ENCODE measurements at regions not wholly inside any gene's neighbourhood (a gene's known extent, or its start where the extent isn't known, plus 50 kb on each side); places are given as distances from the start of the nearest gene placed in this dataset.

DNA sequence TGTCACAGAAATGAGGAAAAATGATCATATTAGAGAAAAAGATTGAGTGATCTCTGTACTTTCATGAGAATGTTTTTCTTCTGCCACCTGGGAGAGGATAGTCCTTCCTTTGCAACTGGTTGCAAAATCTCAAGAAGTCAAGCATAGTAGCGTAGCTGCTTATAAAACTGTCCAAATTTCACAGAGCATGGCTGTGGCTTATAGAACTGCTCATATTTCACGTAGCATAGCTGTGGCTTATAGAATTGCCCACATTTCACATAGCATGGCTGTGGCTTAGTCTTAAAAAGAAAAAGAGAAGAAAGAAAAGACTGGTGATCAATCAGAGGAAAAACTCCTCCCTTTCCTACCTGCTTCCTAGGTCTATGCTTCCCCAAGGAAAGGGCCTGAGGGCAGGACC lies 329.5 kb downstream of the SIPA1L2 start:
- WGBS, 3 donors, result 85 to 94% (median 87%) methylated on average over 2 of the region's 2 CpGs
- no peak overlapping the region for H3K27ac ChIP-seq (ENCODE audit: low read depth in 1 of 3, low read length in 2 of 3)
- DNase-seq (no peak), FAIRE-seq (no peak)
- no peaks in the 10 kb centered on the region for H3K4me1 ChIP-seq (ENCODE audit: control insufficient read depth in 3 of 3, insufficient read depth in 2 of 3, low read depth in 1 of 3, low read length in 2 of 3)
- H3K4me3 ChIP-seq (ENCODE audit: low read depth in 1 of 3, low read length in 3 of 3), result no peak overlapping the region
- H3K36me3 ChIP-seq (ENCODE audit: control insufficient read depth in 3 of 3, insufficient read depth in 2 of 3, low read depth in 1 of 3, low read length in 3 of 3), result no peaks in the 10 kb centered on the region
- H3K9me3 ChIP-seq (ENCODE audit: control insufficient read depth in 2 of 2, insufficient read depth in 1 of 2, low read depth in 1 of 2, low read length in 1 of 2), result no peaks in the 10 kb centered on the region
- peaks cover 0 to 2% (median 0%) of the 10 kb centered on the region in 3 donors for H3K27me3 ChIP-seq (ENCODE audit: control insufficient read depth in 3 of 3, insufficient read depth in 3 of 3, low read length in 3 of 3)

DNA sequence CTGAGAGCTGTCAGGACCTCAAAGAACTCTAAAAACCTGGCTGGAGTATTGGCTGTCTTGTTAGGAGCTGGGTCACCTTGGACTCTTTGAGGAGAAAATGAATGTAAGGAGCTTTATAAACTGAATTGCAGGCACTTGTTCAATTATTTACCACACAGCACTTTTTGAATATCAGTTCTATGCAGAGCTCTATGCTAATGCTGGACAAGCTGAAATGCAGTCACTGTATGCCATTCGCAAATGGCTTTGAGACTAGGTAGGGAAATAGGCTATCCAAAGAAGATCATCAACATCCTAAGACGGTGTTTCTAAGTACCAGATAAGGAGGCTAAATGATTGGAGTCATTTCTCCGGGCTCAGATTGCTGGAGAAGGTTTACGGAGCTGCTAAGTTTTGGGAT lies 333.5 kb downstream of the SIPA1L2 start:
- WGBS, 3 donors, result 74 to 93% (median 84%) methylated on average over 4 of the region's 4 CpGs
- DNase-seq, result no peak
- H3K27me3 ChIP-seq (ENCODE audit: control insufficient read depth in 3 of 3, insufficient read depth in 3 of 3, low read length in 3 of 3), result peaks cover 0 to 2% (median 0%) of the 10 kb centered on the region in 3 donors
- no peak for FAIRE-seq
- H3K36me3 ChIP-seq (ENCODE audit: control insufficient read depth in 3 of 3, insufficient read depth in 2 of 3, low read depth in 1 of 3, low read length in 3 of 3), result no peaks in the 10 kb centered on the region
- no peaks in the 10 kb centered on the region for H3K4me1 ChIP-seq (ENCODE audit: control insufficient read depth in 3 of 3, insufficient read depth in 2 of 3, low read depth in 1 of 3, low read length in 2 of 3)
- no peak overlapping the region for H3K4me3 ChIP-seq (ENCODE audit: low read depth in 1 of 3, low read length in 3 of 3)
- H3K9me3 ChIP-seq (ENCODE audit: control insufficient read depth in 2 of 2, insufficient read depth in 1 of 2, low read depth in 1 of 2, low read length in 1 of 2), result no peaks in the 10 kb centered on the region
- no peak overlapping the region for H3K27ac ChIP-seq (ENCODE audit: low read depth in 1 of 3, low read length in 2 of 3)

DNA sequence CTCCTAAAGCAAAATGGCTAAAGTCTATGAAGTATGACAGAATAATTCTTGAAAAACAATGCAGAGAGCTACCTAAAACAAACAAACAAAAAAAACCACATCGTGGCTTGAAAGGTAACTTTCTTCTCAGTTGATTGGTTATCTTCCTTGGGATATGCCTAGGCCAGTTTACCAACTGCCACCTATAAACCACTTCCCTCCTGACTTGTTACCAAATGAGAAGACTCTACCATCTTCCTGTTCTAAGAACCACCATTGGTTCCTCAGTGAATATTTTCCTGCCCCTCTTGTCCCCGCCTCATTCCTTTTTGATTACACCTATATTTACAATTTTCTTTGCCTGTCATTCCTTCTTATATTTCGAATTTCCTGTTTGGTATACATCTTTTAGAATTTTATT lies 336.6 kb downstream of the SIPA1L2 start:
- Histone ChIP-seq H3K27ac (ENCODE audit: low read depth in 1 of 3, low read length in 2 of 3) (no peak overlapping the region), H3K27me3 (ENCODE audit: control insufficient read depth in 3 of 3, insufficient read depth in 3 of 3, low read length in 3 of 3) (peaks cover 0 to 2% (median 0%) of the 10 kb centered on the region in 3 donors), H3K4me3 (ENCODE audit: low read depth in 1 of 3, low read length in 3 of 3) (no peak overlapping the region), H3K9me3 (ENCODE audit: control insufficient read depth in 2 of 2, insufficient read depth in 1 of 2, low read depth in 1 of 2, low read length in 1 of 2) (no peaks in the 10 kb centered on the region), H3K4me1 (ENCODE audit: control insufficient read depth in 3 of 3, insufficient read depth in 2 of 3, low read depth in 1 of 3, low read length in 2 of 3) (no peaks in the 10 kb centered on the region), H3K36me3 (ENCODE audit: control insufficient read depth in 3 of 3, insufficient read depth in 2 of 3, low read depth in 1 of 3, low read length in 3 of 3) (no peaks in the 10 kb centered on the region)
- DNase-seq (no peak), FAIRE-seq (no peak)
- WGBS, 3 donors, result 82 to 85% (median 85%) methylated on average over 3 of the region's 3 CpGs

DNA sequence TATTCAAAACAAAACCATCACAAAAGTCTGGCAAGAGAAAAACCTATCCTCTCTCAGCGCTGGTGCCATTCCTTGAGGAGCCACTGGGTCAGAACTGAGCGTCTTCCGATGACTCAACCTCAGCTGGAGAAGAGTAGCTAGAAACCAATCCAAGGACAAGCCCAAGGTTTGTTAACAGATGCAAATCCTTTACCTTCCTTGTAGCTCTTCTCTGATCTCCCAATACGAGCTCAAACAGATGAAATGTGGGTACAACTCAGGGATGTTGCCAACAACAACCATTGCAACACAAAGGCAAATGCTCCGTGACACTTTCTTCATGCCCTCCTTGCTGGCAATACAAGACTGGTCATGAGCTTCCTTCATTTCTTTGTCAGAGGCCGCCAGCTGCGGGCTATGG lies 337.1 kb downstream of the SIPA1L2 start:
- 88 to 95% (median 91%) methylated on average over 7 of the region's 7 CpGs for WGBS, 3 donors
- no peak overlapping the region for H3K27ac ChIP-seq (ENCODE audit: low read depth in 1 of 3, low read length in 2 of 3)
- FAIRE-seq, result no peak
- peaks cover 0 to 2% (median 0%) of the 10 kb centered on the region in 3 donors for H3K4me1 ChIP-seq (ENCODE audit: control insufficient read depth in 3 of 3, insufficient read depth in 2 of 3, low read depth in 1 of 3, low read length in 2 of 3)
- H3K36me3 ChIP-seq (ENCODE audit: control insufficient read depth in 3 of 3, insufficient read depth in 2 of 3, low read depth in 1 of 3, low read length in 3 of 3), result no peaks in the 10 kb centered on the region
- no peaks in the 10 kb centered on the region for H3K9me3 ChIP-seq (ENCODE audit: control insufficient read depth in 2 of 2, insufficient read depth in 1 of 2, low read depth in 1 of 2, low read length in 1 of 2)
- peaks cover 0 to under 1% (median 0%) of the 10 kb centered on the region in 3 donors for H3K27me3 ChIP-seq (ENCODE audit: control insufficient read depth in 3 of 3, insufficient read depth in 3 of 3, low read length in 3 of 3)
- no peak overlapping the region for H3K4me3 ChIP-seq (ENCODE audit: low read depth in 1 of 3, low read length in 3 of 3)
- no peak for DNase-seq

DNA sequence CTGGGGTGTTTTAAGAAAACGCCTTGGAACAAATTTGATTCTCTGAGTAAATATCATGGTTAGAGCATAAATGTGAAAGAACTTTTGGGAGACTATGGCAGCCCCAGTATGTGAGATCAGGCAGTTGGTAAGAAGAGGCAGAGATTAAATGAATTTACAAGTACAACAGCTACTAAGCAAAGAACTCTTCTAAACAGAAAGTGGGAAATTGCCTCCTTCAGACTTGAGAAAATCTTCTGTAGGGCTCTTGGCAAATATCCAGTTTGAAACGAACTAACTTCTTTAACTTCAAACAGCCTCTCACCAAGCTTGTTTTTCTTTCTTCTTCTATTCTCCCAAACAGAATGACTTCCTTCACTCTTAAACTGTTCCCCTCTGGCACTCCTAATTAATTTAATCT lies 337.7 kb downstream of the SIPA1L2 start:
- Histone ChIP-seq H3K4me1 (ENCODE audit: control insufficient read depth in 3 of 3, insufficient read depth in 2 of 3, low read depth in 1 of 3, low read length in 2 of 3) (peaks cover 0 to 4% (median 0%) of the 10 kb centered on the region in 3 donors), H3K27me3 (ENCODE audit: control insufficient read depth in 3 of 3, insufficient read depth in 3 of 3, low read length in 3 of 3) (no peaks in the 10 kb centered on the region), H3K27ac (ENCODE audit: low read depth in 1 of 3, low read length in 2 of 3) (no peak overlapping the region), H3K9me3 (ENCODE audit: control insufficient read depth in 2 of 2, insufficient read depth in 1 of 2, low read depth in 1 of 2, low read length in 1 of 2) (no peaks in the 10 kb centered on the region), H3K36me3 (ENCODE audit: control insufficient read depth in 3 of 3, insufficient read depth in 2 of 3, low read depth in 1 of 3, low read length in 3 of 3) (no peaks in the 10 kb centered on the region), H3K4me3 (ENCODE audit: low read depth in 1 of 3, low read length in 3 of 3) (no peak overlapping the region)
- no peak for FAIRE-seq
- no peak for DNase-seq
- WGBS, 3 donors, result 23 to 29% (median 25%) methylated on average over 2 of the region's 2 CpGs

DNA sequence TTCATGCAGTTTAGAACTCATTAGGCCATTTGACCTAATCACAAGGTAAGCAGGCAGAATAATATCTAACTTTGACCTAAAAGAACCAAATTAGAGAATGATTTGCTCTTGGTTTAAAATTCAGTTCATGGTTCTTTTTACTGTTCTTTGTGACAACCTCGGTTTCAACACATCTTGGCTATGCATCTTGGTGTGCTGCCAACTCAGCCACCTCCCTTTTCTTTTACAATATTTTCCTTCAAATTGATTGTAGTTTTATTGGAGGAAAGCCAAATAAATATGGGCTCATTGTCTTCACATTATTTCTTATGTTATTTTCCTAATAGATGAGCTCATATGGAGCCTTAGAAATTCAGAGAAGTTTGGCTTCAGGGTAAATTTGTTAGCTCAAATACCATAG lies 338.3 kb downstream of the SIPA1L2 start:
- no peaks in the 10 kb centered on the region for H3K9me3 ChIP-seq (ENCODE audit: control insufficient read depth in 2 of 2, insufficient read depth in 1 of 2, low read depth in 1 of 2, low read length in 1 of 2)
- H3K27me3 ChIP-seq (ENCODE audit: control insufficient read depth in 3 of 3, insufficient read depth in 3 of 3, low read length in 3 of 3), result no peaks in the 10 kb centered on the region
- H3K27ac ChIP-seq (ENCODE audit: low read depth in 1 of 3, low read length in 2 of 3), result no peak overlapping the region
- peaks cover 0 to 4% (median 0%) of the 10 kb centered on the region in 3 donors for H3K4me1 ChIP-seq (ENCODE audit: control insufficient read depth in 3 of 3, insufficient read depth in 2 of 3, low read depth in 1 of 3, low read length in 2 of 3)
- peak in 1 of 2 donors; percentile 60 for DNase-seq
- H3K4me3 ChIP-seq (ENCODE audit: low read depth in 1 of 3, low read length in 3 of 3), result no peak overlapping the region
- no peak for FAIRE-seq
- WGBS, 3 donors, result 9 to 34% (median 24%) methylated on average over 1 of the region's 1 CpG
- H3K36me3 ChIP-seq (ENCODE audit: control insufficient read depth in 3 of 3, insufficient read depth in 2 of 3, low read depth in 1 of 3, low read length in 3 of 3), result no peaks in the 10 kb centered on the region

DNA sequence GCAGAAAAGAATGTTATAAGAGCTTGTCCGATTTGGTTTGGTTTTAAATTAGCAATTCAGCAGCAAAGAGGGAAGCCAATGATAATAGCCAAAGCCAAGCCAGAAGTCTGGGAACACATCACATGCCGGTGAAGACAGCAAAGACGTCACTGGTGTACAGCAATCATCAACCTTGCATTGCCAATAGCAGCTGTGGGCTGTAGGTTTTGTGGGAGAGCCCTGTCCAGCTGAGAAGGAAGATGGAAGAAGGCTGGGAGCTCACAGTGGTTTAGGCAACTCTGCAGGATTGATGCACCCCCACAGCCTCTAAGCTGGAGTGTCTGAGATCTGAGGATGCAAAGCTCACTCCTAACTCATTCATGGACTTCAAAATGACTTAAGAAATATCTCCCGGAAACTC lies 338.7 kb downstream of the SIPA1L2 start:
- no peaks in the 10 kb centered on the region for H3K27me3 ChIP-seq (ENCODE audit: control insufficient read depth in 3 of 3, insufficient read depth in 3 of 3, low read length in 3 of 3)
- no peak for DNase-seq
- H3K36me3 ChIP-seq (ENCODE audit: control insufficient read depth in 3 of 3, insufficient read depth in 2 of 3, low read depth in 1 of 3, low read length in 3 of 3), result no peaks in the 10 kb centered on the region
- H3K27ac ChIP-seq (ENCODE audit: low read depth in 1 of 3, low read length in 2 of 3), result no peak overlapping the region
- no peak overlapping the region for H3K4me3 ChIP-seq (ENCODE audit: low read depth in 1 of 3, low read length in 3 of 3)
- H3K9me3 ChIP-seq (ENCODE audit: control insufficient read depth in 2 of 2, insufficient read depth in 1 of 2, low read depth in 1 of 2, low read length in 1 of 2), result no peaks in the 10 kb centered on the region
- H3K4me1 ChIP-seq (ENCODE audit: control insufficient read depth in 3 of 3, insufficient read depth in 2 of 3, low read depth in 1 of 3, low read length in 2 of 3), result peaks cover 0 to 4% (median 0%) of the 10 kb centered on the region in 3 donors
- FAIRE-seq, result no peak
- 43 to 63% (median 53%) methylated on average over 4 of the region's 4 CpGs for WGBS, 3 donors

DNA sequence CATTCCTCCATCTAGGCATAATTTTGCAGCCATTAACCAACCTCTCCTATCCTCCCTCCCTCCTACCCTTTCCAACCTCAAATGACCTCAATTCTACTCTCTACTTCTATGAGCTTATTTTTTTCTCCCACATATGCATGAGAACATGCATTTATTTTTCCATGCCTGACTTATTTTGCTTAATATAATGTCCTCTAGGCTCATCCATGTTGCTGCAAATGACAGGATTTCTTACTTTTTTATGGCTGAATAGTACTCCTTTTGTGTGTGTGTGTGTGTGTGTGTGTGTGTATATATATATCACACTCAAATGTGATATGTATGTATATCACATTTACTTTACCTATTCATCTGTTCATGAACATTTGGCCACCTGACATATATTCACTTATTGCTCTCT lies 339.4 kb downstream of the SIPA1L2 start:
- DNase-seq (no peak), FAIRE-seq (no peak)
- Histone ChIP-seq H3K27ac (ENCODE audit: low read depth in 1 of 3, low read length in 2 of 3) (no peak overlapping the region), H3K36me3 (ENCODE audit: control insufficient read depth in 3 of 3, insufficient read depth in 2 of 3, low read depth in 1 of 3, low read length in 3 of 3) (no peaks in the 10 kb centered on the region), H3K9me3 (ENCODE audit: control insufficient read depth in 2 of 2, insufficient read depth in 1 of 2, low read depth in 1 of 2, low read length in 1 of 2) (no peaks in the 10 kb centered on the region), H3K27me3 (ENCODE audit: control insufficient read depth in 3 of 3, insufficient read depth in 3 of 3, low read length in 3 of 3) (no peaks in the 10 kb centered on the region), H3K4me1 (ENCODE audit: control insufficient read depth in 3 of 3, insufficient read depth in 2 of 3, low read depth in 1 of 3, low read length in 2 of 3) (peaks cover 0 to 4% (median 0%) of the 10 kb centered on the region in 3 donors), H3K4me3 (ENCODE audit: low read depth in 1 of 3, low read length in 3 of 3) (no peak overlapping the region)

All from small intestine (tissue), 7 donors.